GM20000 (cell line): ENCODE measurements at regions not wholly inside any gene's neighbourhood (a gene's known extent, or its start where the extent isn't known, plus 50 kb on each side); places are given as distances from the start of the nearest gene placed in this dataset.

Source experiments
- DNase-seq: peaks from one replicate; pipeline ENCODE4 v3.0.0; 2012; ENCODE audit warnings: low spot score
- CTCF ChIP-seq: IDR thresholded peaks from 2 replicates; pipeline ENCODE4 v1.5.1; 2012; ENCODE audit warnings: mild to moderate bottlenecking, control low read depth; ENCODE audit errors: extremely low read depth, missing control alignments

- no peak for TF ChIP-seq CTCF
- no peak for DNase-seq
Measured at GRCh38 chr3:137201066-137201465, 243.3 kb downstream of the IL20RB start.

- TF ChIP-seq CTCF: no peak
Measured at GRCh38 chr3:137202941-137203340, 245.2 kb downstream of the IL20RB start.

GRCh38 chr3:137204409-137204808 is 246.6 kb downstream of the IL20RB start:
- DNase-seq: no peak
- no peak for TF ChIP-seq CTCF

More at GRCh38 chr3:137202941-137203340, 245.2 kb downstream of the IL20RB start:
- DNase-seq: no peak

GRCh38 chr3:137205394-137206045 is 247.7 kb downstream of the IL20RB start:
- no peak for DNase-seq
- no peak for TF ChIP-seq CTCF

- TF ChIP-seq CTCF: no peak
- DNase-seq: no peak
Measured at GRCh38 chr3:137207616-137208015, 249.8 kb downstream of the IL20RB start.

- DNase-seq: no peak
- TF ChIP-seq CTCF: peak; percentile 36
Measured at GRCh38 chr3:137217733-137218132, 259.9 kb downstream of the IL20RB start.

GRCh38 chr3:137219801-137220445 is 262.1 kb downstream of the IL20RB start:
- TF ChIP-seq CTCF: no peak
- DNase-seq: no peak
